DMS 273 treated with DMSO at 0.1 percent for 48 hours (cell line): ENCODE measurements at regions not wholly inside any gene's neighbourhood (a gene's known extent, or its start where the extent isn't known, plus 50 kb on each side); places are given as distances from the start of the nearest gene placed in this dataset.
"Not testable (repeated sequence)": the region's sequence is repeated elsewhere in the genome, so short reads cannot be mapped to it uniquely, and the experiment has no call there.

Source experiments
- DNase-seq: peaks from one replicate; lab custom pipeline; 2025; lab: John Stamatoyannopoulos, UW

- no peak for DNase-seq
These were observed 163.4 kb upstream of the SYN3 start for GRCh38 chr22:33221568-33221967.

GRCh38 chr22:33220476-33221080 is 162.4 kb upstream of the SYN3 start:
- no peak for DNase-seq

GRCh38 chr22:33219648-33220384 is 161.6 kb upstream of the SYN3 start:
- no peak for DNase-seq

GRCh38 chr22:33213383-33214075 is 155.3 kb upstream of the SYN3 start:
- no peak for DNase-seq

- DNase-seq = peak; percentile 7
These were observed 152.0 kb upstream of the SYN3 start for GRCh38 chr22:33209930-33210784.

GRCh38 chr22:33204408-33204807 is 146.2 kb upstream of the SYN3 start:
- no peak for DNase-seq

- DNase-seq = no peak
These were observed 144.3 kb upstream of the SYN3 start for GRCh38 chr22:33202455-33202854.

- DNase-seq = no peak
These were observed 136.4 kb upstream of the SYN3 start for GRCh38 chr22:33194529-33195077.

GRCh38 chr22:33192156-33192555 is 134.0 kb upstream of the SYN3 start:
- DNase-seq = no peak

GRCh38 chr22:33188326-33188725 is 130.1 kb upstream of the SYN3 start:
- DNase-seq = no peak

GRCh38 chr22:33186816-33187215 is 128.6 kb upstream of the SYN3 start:
- no peak for DNase-seq

GRCh38 chr22:33180356-33180755 is 122.2 kb upstream of the SYN3 start:
- no peak for DNase-seq

GRCh38 chr22:33167998-33168790 is 110.0 kb upstream of the SYN3 start:
- no peak for DNase-seq

GRCh38 chr22:33166206-33166605 is 108.0 kb upstream of the SYN3 start:
- DNase-seq = no peak

- DNase-seq = no peak
These were observed 105.6 kb upstream of the SYN3 start for GRCh38 chr22:33163815-33164214.

- no peak for DNase-seq
These were observed 104.0 kb upstream of the SYN3 start for GRCh38 chr22:33162196-33162595.

GRCh38 chr22:33160525-33160924 is 102.3 kb upstream of the SYN3 start:
- DNase-seq = no peak

GRCh38 chr22:33154967-33155366 is 96.8 kb upstream of the SYN3 start:
- DNase-seq = not testable (repeated sequence)

GRCh38 chr22:33149611-33150010 is 91.4 kb upstream of the SYN3 start:
- no peak for DNase-seq

GRCh38 chr22:33144721-33145120 is 86.5 kb upstream of the SYN3 start:
- no peak for DNase-seq
